ENCODE measurements at regions not wholly inside any gene's neighbourhood (a gene's known extent, or its start where the extent isn't known, plus 50 kb on each side); places are given as distances from the start of the nearest gene placed in this dataset.

DNA sequence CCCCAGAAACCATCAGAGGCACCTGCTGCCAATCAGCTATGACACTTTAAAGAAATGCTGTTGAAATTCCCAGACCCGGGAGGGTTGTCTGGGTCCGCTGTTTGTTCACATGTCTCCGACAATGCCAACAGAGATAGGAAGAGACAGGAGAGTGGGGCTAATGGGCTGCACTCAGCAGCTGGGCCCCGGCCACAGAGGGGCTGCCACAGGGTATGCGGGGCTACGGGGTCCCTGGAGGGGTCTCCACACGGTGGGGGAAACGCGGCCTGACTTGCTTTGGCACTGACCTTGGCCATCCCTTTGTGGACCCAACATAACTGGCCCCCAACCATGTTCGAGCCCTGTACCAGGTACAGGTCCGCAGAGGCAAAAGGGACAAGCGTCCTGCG is 121.0 kb upstream of the PPP1R26 start:
- no peak for TF ChIP-seq CTCF (IDR thresholded peaks at IDR 0.05)
- no peak for TF ChIP-seq POLR2A (IDR thresholded peaks at IDR 0.05)
- TF ChIP-seq POLR2AphosphoS5 (IDR thresholded peaks at IDR 0.05), result no peak
- no peak for TF ChIP-seq EP300 (IDR thresholded peaks at IDR 0.05)

Measured in stomach (tissue), 4 donors.